IMR-90 (cell line): ENCODE measurements at regions not wholly inside any gene's neighbourhood (a gene's known extent, or its start where the extent isn't known, plus 50 kb on each side); places are given as distances from the start of the nearest gene placed in this dataset.

ENCODE experiments used
- ATAC-seq: fragments of 200-7000 bp; cut with Tn5 transposase; 2 replicates; pipeline ENCODE4 v1.9.1; 2020; ENCODE audit warnings: low read depth, mild to moderate bottlenecking, moderate library complexity
- BruUV-seq: library from RNA; stranded (reverse); fragments of 400-500 nt; replicated peaks from 2 replicates; lab custom pipeline; 2021; lab: Mats Ljungman, UMichigan
- CTCF ChIA-PET: fragments of 300-600 bp; formaldehyde crosslinking; extraction: SDS; loops from one replicate; lab custom pipeline; 2021; ENCODE audit warnings: antibody characterized with exemption; lab: Yijun Ruan, JAX
- POLR2A ChIA-PET: fragments of 300-600 bp; sonication (Branson Sonifier 250); formaldehyde crosslinking; loops from one replicate; lab custom pipeline; 2022; ENCODE audit warnings: antibody characterized with exemption; ENCODE audit not compliant: unreplicated experiment; lab: Charles Lee
- DNase-seq: peaks from one replicate; pipeline ENCODE4 v3.0.0; 2013
- H2AFZ ChIP-seq: replicated peaks from 2 replicates; pipeline ENCODE3; 2013; ENCODE audit warnings: low read length, mild to moderate bottlenecking; ENCODE audit not compliant: poor library complexity
- H2AK5ac ChIP-seq: 2 replicates; pipeline ENCODE4 v1.6.1; 2013; ENCODE audit warnings: low read depth, low read length, inconsistent platforms
- H2AK9ac ChIP-seq: replicated peaks from 2 replicates; pipeline ENCODE3; 2013; ENCODE audit warnings: mild to moderate bottlenecking, low read depth, low read length, moderate library complexity; ENCODE audit not compliant: poor library complexity
- H2BK120ac ChIP-seq: 2 replicates; pipeline ENCODE4 v1.6.1; 2013; ENCODE audit warnings: low read depth, low read length, inconsistent platforms
- H2BK15ac ChIP-seq: 3 replicates; pipeline ENCODE4 v1.6.1; 2013; ENCODE audit warnings: low read depth, low read length, inconsistent platforms
- H2BK20ac ChIP-seq: 2 replicates; pipeline ENCODE4 v1.6.1; 2013; ENCODE audit warnings: low read depth, mild to moderate bottlenecking, inconsistent platforms, low read length, moderate library complexity
- H2BK5ac ChIP-seq: 2 replicates; pipeline ENCODE4 v1.6.1; 2013; ENCODE audit warnings: mild to moderate bottlenecking, low read depth, low read length, inconsistent platforms; ENCODE audit not compliant: poor library complexity, severe bottlenecking
- H3K14ac ChIP-seq: replicated peaks from 2 replicates; pipeline ENCODE4 v1.6.1; 2013; ENCODE audit warnings: low read depth, low read length, inconsistent platforms
- H3K18ac ChIP-seq: 2 replicates; pipeline ENCODE4 v1.6.1; 2013; ENCODE audit warnings: low read depth, low read length, control low read depth
- H3K23ac ChIP-seq: 2 replicates; pipeline ENCODE4 v1.6.1; 2013; ENCODE audit warnings: low read depth, low read length, inconsistent platforms
- H3K27ac ChIP-seq: 2 replicates; pipeline ENCODE4 v1.5.1; 2013; ENCODE audit warnings: mild to moderate bottlenecking, control low read depth, low read length; ENCODE audit not compliant: insufficient read depth
- H3K27me3 ChIP-seq: 2 replicates; pipeline ENCODE4 v1.6.1; 2013; ENCODE audit warnings: low read length; ENCODE audit not compliant: control insufficient read depth, insufficient read depth
- H3K36me3 ChIP-seq: 2 replicates; pipeline ENCODE4 v1.6.1; 2013; ENCODE audit warnings: low read length, mixed read lengths; ENCODE audit not compliant: control insufficient read depth, insufficient read depth
- H3K4ac ChIP-seq: 2 replicates; pipeline ENCODE4 v1.6.1; 2013; ENCODE audit warnings: low read depth, low read length, inconsistent platforms
- H3K4me1 ChIP-seq: 2 replicates; pipeline ENCODE4 v1.6.1; 2013; ENCODE audit warnings: low read length, mixed read lengths; ENCODE audit not compliant: control insufficient read depth, insufficient read depth
- H3K4me2 ChIP-seq: 2 replicates; pipeline ENCODE4 v1.6.1; 2013; ENCODE audit warnings: low read depth, mild to moderate bottlenecking, control low read depth, low read length, moderate library complexity
- H3K4me3 ChIP-seq: 2 replicates; pipeline ENCODE4 v1.5.1; 2013; ENCODE audit warnings: low read depth, mild to moderate bottlenecking, control low read depth, low read length, moderate library complexity; ENCODE audit not compliant: insufficient read depth
- H3K56ac ChIP-seq: 2 replicates; pipeline ENCODE4 v1.6.1; 2013; ENCODE audit warnings: low read length, inconsistent platforms; ENCODE audit not compliant: insufficient read depth; ENCODE audit errors: extremely low read depth
- H3K79me1 ChIP-seq, 2 experiments: 2 replicates each; pipeline ENCODE4 v1.6.1; 2013; ENCODE audit warnings: low read length in 2 of 2, inconsistent platforms in 1 of 2, low read depth in 1 of 2
- H3K9ac ChIP-seq: 2 replicates; pipeline ENCODE4 v1.6.1; 2013; ENCODE audit warnings: low read depth, low read length, control low read depth
- H3K9me1 ChIP-seq: 2 replicates; pipeline ENCODE4 v1.6.1; 2013; ENCODE audit warnings: low read length, inconsistent platforms; ENCODE audit not compliant: insufficient read depth
- H3K9me3 ChIP-seq: 2 replicates; pipeline ENCODE4 v1.6.1; 2013; ENCODE audit warnings: low read length; ENCODE audit not compliant: control insufficient read depth, insufficient read depth
- H4K20me1 ChIP-seq: 2 replicates; pipeline ENCODE4 v1.6.1; 2013; ENCODE audit warnings: low read length, inconsistent platforms; ENCODE audit not compliant: insufficient read depth
- H4K5ac ChIP-seq: 2 replicates; pipeline ENCODE4 v1.6.1; 2013; ENCODE audit warnings: mild to moderate bottlenecking, low read depth, low read length, control low read depth
- H4K8ac ChIP-seq, 2 experiments: 2 replicates each; pipeline ENCODE4 v1.6.1; 2013; ENCODE audit warnings: low read depth in 2 of 2, low read length in 2 of 2, control low read depth in 1 of 2, inconsistent platforms in 1 of 2
- H4K91ac ChIP-seq: 2 replicates; pipeline ENCODE4 v1.6.1; 2013; ENCODE audit warnings: low read depth, low read length, inconsistent platforms; ENCODE audit not compliant: insufficient read depth
- BHLHE40 ChIP-seq: fragments of 150-350 bp; IDR thresholded peaks from 2 replicates; pipeline ENCODE4 v1.6.1; 2016; ENCODE audit warnings: mild to moderate bottlenecking, low read depth, low read length
- CEBPB ChIP-seq: IDR thresholded peaks from 2 replicates; pipeline ENCODE4 v1.6.1; 2012; ENCODE audit warnings: low read depth, low read length, improper control_type of control experiment
- CHD1 ChIP-seq: IDR thresholded peaks from 2 replicates; pipeline ENCODE4 v1.6.1; 2012; ENCODE audit warnings: low read depth, low read length, improper control_type of control experiment
- ELK1 ChIP-seq: fragments of 150-350 bp; IDR thresholded peaks from 2 replicates; pipeline ENCODE4 v1.6.1; 2016; ENCODE audit warnings: low read depth, mild to moderate bottlenecking, low read length, moderate library complexity, borderline replicate concordance
- MAFK ChIP-seq: IDR thresholded peaks from 2 replicates; pipeline ENCODE4 v1.6.1; 2012; ENCODE audit warnings: low read depth, low read length, improper control_type of control experiment
- MAZ ChIP-seq: IDR thresholded peaks from 2 replicates; pipeline ENCODE4 v1.6.1; 2012; ENCODE audit warnings: low read depth, mild to moderate bottlenecking, low read length, improper control_type of control experiment, moderate library complexity, borderline replicate concordance
- MXI1 ChIP-seq: IDR thresholded peaks from 2 replicates; pipeline ENCODE4 v1.6.1; 2012; ENCODE audit warnings: low read depth, mild to moderate bottlenecking, low read length, moderate library complexity, borderline replicate concordance
- NFE2L2 ChIP-seq: fragments of 150-350 bp; IDR thresholded peaks from 2 replicates; pipeline ENCODE4 v1.6.1; 2016; ENCODE audit warnings: low read depth, mild to moderate bottlenecking, low read length
- POLR2A ChIP-seq: IDR thresholded peaks from 2 replicates; pipeline ENCODE4 v1.6.1; 2012; ENCODE audit warnings: mild to moderate bottlenecking, low read depth, low read length
- RAD21 ChIP-seq: IDR thresholded peaks from 2 replicates; pipeline ENCODE4 v1.6.1; 2012; ENCODE audit warnings: low read length, improper control_type of control experiment
- RCOR1 ChIP-seq: IDR thresholded peaks from 2 replicates; pipeline ENCODE4 v1.6.1; 2012; ENCODE audit warnings: mild to moderate bottlenecking, low read length, improper control_type of control experiment; ENCODE audit not compliant: insufficient replicate concordance
- RFX5 ChIP-seq: IDR thresholded peaks from 2 replicates; pipeline ENCODE4 v1.8.0; 2012; ENCODE audit warnings: low read depth, mild to moderate bottlenecking, low read length, moderate library complexity
- SMC3 ChIP-seq: fragments of 150-350 bp; IDR thresholded peaks from 2 replicates; pipeline ENCODE4 v1.6.1; 2016; ENCODE audit warnings: low read depth, mild to moderate bottlenecking, antibody characterized with exemption, low read length, moderate library complexity
- WGBS, 2 experiments: methylation state at CpG; one replicate each; pipeline versions ENCODE4 v1.1.5 to v1.1.7; 2013; ENCODE audit warnings: missing lambda C conversion rate in 2 of 2; ENCODE audit not compliant: insufficient read length in 1 of 2; ENCODE audit errors: extremely low coverage in 2 of 2; 5-methylcytosine and 5-hydroxymethylcytosine counted together
- dilution Hi-C: fragments of 300-500 bp; cut with HindIII; formaldehyde crosslinking; loops from one replicate; pipeline ENCODE4 v1.14.3; 2018; ENCODE audit warnings: low sequenced_read_pairs; ENCODE audit not compliant: unreplicated experiment
- in situ Hi-C: fragments of 300-500 bp; cut with MboI; formaldehyde crosslinking; loops from 3 replicates; pipeline ENCODE4 v1.14.3; 2019; ENCODE audit warnings: low sequenced_read_pairs, inconsistent platforms, mixed read lengths
- intact Hi-C: fragments of 100-400 bp; cut with micrococcal nuclease; formaldehyde crosslinking; loops from 2 replicates; pipeline ENCODE4 v1.10.0; 2022
- TF ChIP-seq, protein P1 (sequence below): conservative IDR thresholded peaks from 2 replicates; pipeline ENCODE4 v1.5.1; 2012; ENCODE audit warnings: mild to moderate bottlenecking, low read depth, low read length, improper control_type of control experiment
- TF ChIP-seq, protein P2 (sequence below): fragments of 150-350 bp; IDR thresholded peaks from 2 replicates; pipeline ENCODE4 v1.6.1; 2017; ENCODE audit warnings: mild to moderate bottlenecking, antibody characterized with exemption, low read length, low read depth

DNA sequence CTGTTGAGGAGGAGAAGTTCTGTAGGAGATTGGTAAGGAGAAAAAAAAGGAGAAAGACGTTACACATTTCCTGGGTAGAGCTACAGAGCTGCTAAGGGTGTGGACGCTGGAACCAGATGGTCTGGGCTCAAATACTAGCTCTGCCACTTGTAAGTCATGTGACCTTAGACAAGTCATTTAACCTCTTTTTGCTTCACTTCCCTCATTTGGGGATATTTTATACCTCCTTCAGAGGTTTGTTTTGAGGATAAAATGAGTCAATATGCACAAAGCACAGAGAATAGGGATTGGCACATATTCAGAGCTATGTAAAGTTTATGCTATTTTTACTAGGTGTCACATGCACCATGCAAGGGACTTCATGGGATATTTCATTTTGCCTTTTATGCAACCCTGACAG, 708.8 kb downstream of the DHX35 start:
- H2AFZ ChIP-seq = no peak overlapping the region
- H2AK5ac ChIP-seq = no peak overlapping the region
- H3K18ac ChIP-seq = no peak overlapping the region
- dilution Hi-C loops (no loop called here), intact Hi-C loops (no loop called here), in situ Hi-C loops (no loop called here)
- no peak overlapping the region for H2BK15ac ChIP-seq
- no peak overlapping the region for H3K56ac ChIP-seq
- no peak overlapping the region for H3K23ac ChIP-seq
- H3K36me3 ChIP-seq = no peaks in the 10 kb centered on the region
- no peak overlapping the region for H2BK120ac ChIP-seq
- no peak overlapping the region for H4K5ac ChIP-seq
- no peaks in the 10 kb centered on the region for H3K79me1 ChIP-seq
- no peak for DNase-seq
- no peaks in the 10 kb centered on the region for H4K20me1 ChIP-seq
- H3K9me1 ChIP-seq = no peaks in the 10 kb centered on the region
- no peak overlapping the region for H4K8ac ChIP-seq
- ATAC-seq = no peak
- H3K4me3 ChIP-seq = no peak overlapping the region
- CTCF ChIA-PET = no interaction called here
- no peaks in the 10 kb centered on the region for H3K4me1 ChIP-seq
- no peak overlapping the region for H4K91ac ChIP-seq
- H3K9ac ChIP-seq = no peak overlapping the region
- H3K4ac ChIP-seq = no peak overlapping the region
- H2BK5ac ChIP-seq = no peak overlapping the region
- no TSS peak for BruUV-seq
- H3K27me3 ChIP-seq = no peaks in the 10 kb centered on the region
- no CpG with 5 or more reads among the region's 2 CpGs for WGBS, 2 experiments
- no peak overlapping the region for H3K27ac ChIP-seq
- no peak overlapping the region for H2AK9ac ChIP-seq
- POLR2A ChIA-PET = no interaction called here
- no peak overlapping the region for H3K4me2 ChIP-seq
- no peak overlapping the region for H2BK20ac ChIP-seq
- H3K14ac ChIP-seq = no peak overlapping the region
- no peaks in the 10 kb centered on the region for H3K9me3 ChIP-seq
- TF ChIP-seq CEBPB (no peak), CHD1 (no peak), MAFK (no peak), BHLHE40 (no peak), RAD21 (no peak), NFE2L2 (no peak), POLR2A (no peak), MAZ (no peak), MXI1 (no peak), RFX5 (no peak), ELK1 (no peak), RCOR1 (no peak), SMC3 (no peak)
- TF ChIP-seq, protein P1, sequence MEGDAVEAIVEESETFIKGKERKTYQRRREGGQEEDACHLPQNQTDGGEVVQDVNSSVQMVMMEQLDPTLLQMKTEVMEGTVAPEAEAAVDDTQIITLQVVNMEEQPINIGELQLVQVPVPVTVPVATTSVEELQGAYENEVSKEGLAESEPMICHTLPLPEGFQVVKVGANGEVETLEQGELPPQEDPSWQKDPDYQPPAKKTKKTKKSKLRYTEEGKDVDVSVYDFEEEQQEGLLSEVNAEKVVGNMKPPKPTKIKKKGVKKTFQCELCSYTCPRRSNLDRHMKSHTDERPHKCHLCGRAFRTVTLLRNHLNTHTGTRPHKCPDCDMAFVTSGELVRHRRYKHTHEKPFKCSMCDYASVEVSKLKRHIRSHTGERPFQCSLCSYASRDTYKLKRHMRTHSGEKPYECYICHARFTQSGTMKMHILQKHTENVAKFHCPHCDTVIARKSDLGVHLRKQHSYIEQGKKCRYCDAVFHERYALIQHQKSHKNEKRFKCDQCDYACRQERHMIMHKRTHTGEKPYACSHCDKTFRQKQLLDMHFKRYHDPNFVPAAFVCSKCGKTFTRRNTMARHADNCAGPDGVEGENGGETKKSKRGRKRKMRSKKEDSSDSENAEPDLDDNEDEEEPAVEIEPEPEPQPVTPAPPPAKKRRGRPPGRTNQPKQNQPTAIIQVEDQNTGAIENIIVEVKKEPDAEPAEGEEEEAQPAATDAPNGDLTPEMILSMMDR = no peak
- TF ChIP-seq, protein P2, sequence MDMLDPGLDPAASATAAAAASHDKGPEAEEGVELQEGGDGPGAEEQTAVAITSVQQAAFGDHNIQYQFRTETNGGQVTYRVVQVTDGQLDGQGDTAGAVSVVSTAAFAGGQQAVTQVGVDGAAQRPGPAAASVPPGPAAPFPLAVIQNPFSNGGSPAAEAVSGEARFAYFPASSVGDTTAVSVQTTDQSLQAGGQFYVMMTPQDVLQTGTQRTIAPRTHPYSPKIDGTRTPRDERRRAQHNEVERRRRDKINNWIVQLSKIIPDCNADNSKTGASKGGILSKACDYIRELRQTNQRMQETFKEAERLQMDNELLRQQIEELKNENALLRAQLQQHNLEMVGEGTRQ = no peak
